ENCODE measurements at regions not wholly inside any gene's neighbourhood (a gene's known extent, or its start where the extent isn't known, plus 50 kb on each side); places are given as distances from the start of the nearest gene placed in this dataset.

GRCh38 chr17:413706-414380 is 61.2 kb upstream of the RPH3AL start:
- TF ChIP-seq POLR2A (IDR thresholded peaks at IDR 0.05; ENCODE audit: low read depth, low read length) (no peak), POLR2AphosphoS5 (IDR thresholded peaks at IDR 0.05; ENCODE audit: low read depth, low read length) (no peak), TAF1 (IDR thresholded peaks at IDR 0.05; ENCODE audit: borderline replicate concordance, low read depth, low read length) (no peak)
